K562 (cell line): ENCODE measurements at regions not wholly inside any gene's neighbourhood (a gene's known extent, or its start where the extent isn't known, plus 50 kb on each side); places are given as distances from the start of the nearest gene placed in this dataset.

ENCODE experiments used
- ATAC-seq: fragments of 200-7000 bp; cut with Tn5 transposase; 3 replicates; pipeline ENCODE4 v1.9.1; 2020; ENCODE audit warnings: moderate library complexity
- BruUV-seq: library from RNA; stranded (reverse); fragments of 400-500 nt; replicated peaks from 2 replicates; lab custom pipeline; 2021; lab: Mats Ljungman, UMichigan
- CTCF ChIA-PET: fragments of 300-600 bp; formaldehyde crosslinking; extraction: SDS; loops from one replicate; lab custom pipeline; 2021; ENCODE audit warnings: low intra/inter-chr PET ratio; lab: Yijun Ruan, JAX
- POLR2A ChIA-PET: fragments of 300-600, 350-650 bp; sonication (Branson Sonifier 250); formaldehyde crosslinking; extraction: SDS; loops from one replicate; lab custom pipeline; 2021; ENCODE audit warnings: antibody characterized with exemption, inconsistent platforms; lab: Yijun Ruan, JAX
- DNase-seq, 4 experiments: peaks; one replicate each; pipeline versions ENCODE4 v3.0.0 to v3.0.0-alpha.2; 2011 to 2018; ENCODE audit warnings: low spot score in 3 of 4, mixed read lengths in 3 of 4; ENCODE audit errors: extremely low read depth in 1 of 4
- FAIRE-seq: peaks from 2 replicates; lab custom pipeline; 2011; peaks lifted over from hg19 to GRCh38; lab: Jason Lieb, UNC
- H2AFZ ChIP-seq: 2 replicates; pipeline ENCODE4 v1.6.0; 2011; ENCODE audit warnings: low read depth, low read length, control low read depth, inconsistent platforms
- H3K27ac ChIP-seq: fragments of 200-600 bp; 3 replicates; pipeline ENCODE4 v1.8.0; 2011; ENCODE audit warnings: low read depth, mild to moderate bottlenecking, control low read depth, inconsistent platforms, low read length, moderate library complexity, mixed read lengths; ENCODE audit errors: extremely low read depth
- H3K27me3 ChIP-seq, 2 experiments: fragments of 300-600 bp in 1 of 2; 2 replicates in 1 of 2; 3 replicates in 1 of 2; pipeline versions ENCODE4 v1.6.0 to v1.8.0; 2011; ENCODE audit warnings: inconsistent platforms in 2 of 2, low read length in 2 of 2, mild to moderate bottlenecking in 1 of 2, mixed read lengths in 1 of 2, moderate library complexity in 1 of 2; ENCODE audit not compliant: control insufficient read depth in 2 of 2, insufficient read depth in 2 of 2
- H3K36me3 ChIP-seq: fragments of 300-600 bp; 3 replicates; pipeline ENCODE4 v1.8.0; 2011; ENCODE audit warnings: mild to moderate bottlenecking, low read length, inconsistent platforms; ENCODE audit not compliant: control insufficient read depth, insufficient read depth
- H3K4me1 ChIP-seq, 2 experiments: fragments of 200-600 bp in 1 of 2; replicated peaks in 1 of 2; 2 replicates in 1 of 2; 3 replicates in 1 of 2; pipeline versions ENCODE4 v1.5.1 to v1.8.0; 2011; ENCODE audit warnings: inconsistent platforms in 2 of 2, low read length in 2 of 2, mild to moderate bottlenecking in 1 of 2, mixed read lengths in 1 of 2, moderate library complexity in 1 of 2; ENCODE audit not compliant: control insufficient read depth in 2 of 2, insufficient read depth in 2 of 2
- H3K4me2 ChIP-seq: 2 replicates; pipeline ENCODE4 v1.6.1; 2011; ENCODE audit warnings: low read length, control low read depth, inconsistent platforms, mixed read lengths; ENCODE audit not compliant: insufficient read depth
- H3K4me3 ChIP-seq: fragments of 200-600 bp; sonication (generic), shearing (Covaris generic); 2 replicates; pipeline ENCODE4 v1.5.1; 2016; ENCODE audit warnings: control low read depth, inconsistent platforms
- H3K79me2 ChIP-seq: fragments of 200-600 bp; 3 replicates; pipeline ENCODE4 v1.8.0; 2011; ENCODE audit warnings: low read length, inconsistent platforms; ENCODE audit not compliant: control insufficient read depth, insufficient read depth
- H3K9ac ChIP-seq, 2 experiments: 2 replicates each; pipeline versions ENCODE4 v1.6.0 to v1.6.1; 2011; ENCODE audit warnings: low read depth in 2 of 2, low read length in 2 of 2, control low read depth in 1 of 2, inconsistent platforms in 1 of 2, mild to moderate bottlenecking in 1 of 2, mixed read lengths in 1 of 2; ENCODE audit not compliant: insufficient read depth in 1 of 2
- H3K9me1 ChIP-seq: one replicate; pipeline ENCODE4 v1.6.0; 2011; ENCODE audit warnings: inconsistent platforms, mild to moderate bottlenecking, low read length, moderate library complexity; ENCODE audit not compliant: control insufficient read depth, insufficient read depth
- H3K9me3 ChIP-seq: replicated peaks from 2 replicates; pipeline ENCODE4 v1.5.1; 2011; ENCODE audit warnings: low read depth, low read length, inconsistent platforms; ENCODE audit not compliant: control insufficient read depth, insufficient read depth
- H4K20me1 ChIP-seq: replicated peaks from 2 replicates; pipeline ENCODE4 v1.6.1; 2011; ENCODE audit warnings: low read length, inconsistent platforms, mixed read lengths; ENCODE audit not compliant: control insufficient read depth, insufficient read depth
- ATF7 ChIP-seq: fragments of 450-650 bp; IDR thresholded peaks from 2 replicates; pipeline ENCODE4 v1.7.1; 2014; ENCODE audit warnings: mild to moderate bottlenecking, moderate library complexity
- CC2D1A ChIP-seq: fragments of 450-650 bp; IDR thresholded peaks from 2 replicates; pipeline ENCODE4 v1.6.1; 2017; ENCODE audit warnings: mild to moderate bottlenecking
- CEBPB ChIP-seq: fragments of 450-650 bp; IDR thresholded peaks from 2 replicates; pipeline ENCODE4 v1.6.1; 2016; ENCODE audit warnings: missing genetic modification characterization, missing compliant biosample characterization
- CREB3 ChIP-seq: fragments of 450-650 bp; conservative IDR thresholded peaks from 2 replicates; pipeline ENCODE4 v1.6.1; 2016; ENCODE audit warnings: missing genetic modification characterization, low read depth, mild to moderate bottlenecking, missing compliant biosample characterization, moderate library complexity
- FOXA1 ChIP-seq: fragments of 450-650 bp; IDR thresholded peaks from 2 replicates; pipeline ENCODE4 v1.6.1; 2016; ENCODE audit warnings: mild to moderate bottlenecking, borderline replicate concordance
- FOXM1 ChIP-seq, 2 experiments: fragments of 450-650 bp in 1 of 2; sonication (generic) in 1 of 2; formaldehyde crosslinking in 1 of 2; IDR thresholded peaks; 2 replicates each; pipeline versions ENCODE4 v1.6.1 to v1.9.0; 2017 to 2022; ENCODE audit warnings: low read depth in 2 of 2, mild to moderate bottlenecking in 2 of 2, missing genetic modification reagents in 1 of 2, moderate library complexity in 1 of 2
- HMGN3 ChIP-seq: IDR thresholded peaks from 2 replicates; pipeline ENCODE4 v1.6.1; 2011; ENCODE audit warnings: borderline replicate concordance, low read depth, mild to moderate bottlenecking, mixed read lengths, low read length; ENCODE audit not compliant: insufficient read length; ENCODE audit errors: extremely low read depth
- KDM5B ChIP-seq: fragments of 200-600 bp; sonication (generic); IDR thresholded peaks from 2 replicates; pipeline ENCODE4 v1.6.1; 2012; ENCODE audit warnings: low read depth, mild to moderate bottlenecking, moderate library complexity, low read length, control low read depth, inconsistent platforms; ENCODE audit not compliant: insufficient replicate concordance
- MAFF ChIP-seq: IDR thresholded peaks from 2 replicates; pipeline ENCODE4 v1.6.1; 2012; ENCODE audit warnings: low read length, improper control_type of control experiment
- MYNN ChIP-seq, 2 experiments: sonication (generic); formaldehyde crosslinking in 1 of 2; IDR thresholded peaks; 2 replicates each; pipeline versions ENCODE4 v1.5.0 to v1.6.1; 2016 to 2020; ENCODE audit warnings: antibody characterized with exemption in 1 of 2, missing genetic modification reagents in 1 of 2
- NR4A1 ChIP-seq, 2 experiments: fragments of 250-450 bp in 1 of 2; fragments of 450-650 bp in 1 of 2; sonication (Bioruptor Pico) in 1 of 2; IDR thresholded peaks; 2 replicates each; pipeline versions ENCODE4 v1.4.0 to v1.6.1; 2016 to 2020; ENCODE audit warnings: mild to moderate bottlenecking in 2 of 2, missing compliant biosample characterization in 1 of 2, missing genetic modification characterization in 1 of 2, moderate library complexity in 1 of 2
- PPARD ChIP-seq: fragments of 250-450 bp; sonication (Bioruptor Pico); IDR thresholded peaks from 2 replicates; pipeline ENCODE4 v1.8.0; 2022; ENCODE audit warnings: inconsistent platforms, mild to moderate bottlenecking, moderate library complexity
- SMARCC2 ChIP-seq: fragments of 450-650 bp; IDR thresholded peaks from 2 replicates; pipeline ENCODE4 v1.6.1; 2017; ENCODE audit warnings: antibody characterized with exemption, moderate library complexity, mild to moderate bottlenecking, low read depth
- TSC22D4 ChIP-seq: fragments of 450-650 bp; IDR thresholded peaks from 2 replicates; pipeline ENCODE4 v1.6.1; 2016; ENCODE audit warnings: missing genetic modification characterization, missing biosample characterization, control low read depth
- ZNF121 ChIP-seq: sonication (generic); formaldehyde crosslinking; conservative IDR thresholded peaks from 2 replicates; pipeline ENCODE4 v1.8.0; 2022; ENCODE audit warnings: missing genetic modification reagents
- ZNF184 ChIP-seq: sonication (generic); formaldehyde crosslinking; IDR thresholded peaks from 2 replicates; pipeline ENCODE4 v1.5.0; 2020; ENCODE audit warnings: missing genetic modification reagents
- ZNF586 ChIP-seq: fragments of 450-650 bp; formaldehyde crosslinking; conservative IDR thresholded peaks from 2 replicates; pipeline ENCODE4 v1.4.0; 2020; ENCODE audit warnings: mild to moderate bottlenecking, moderate library complexity
- WGBS: fragments of 100-300 bp; shearing (Covaris generic); methylation state at CpG from one replicate; pipeline ENCODE4 v1.1.6; 2016; ENCODE audit warnings: low coverage, mixed read lengths; ENCODE audit not compliant: insufficient coverage; ENCODE audit errors: missing lambda C conversion rate; 5-methylcytosine and 5-hydroxymethylcytosine counted together
- in situ Hi-C: fragments of 300-500 bp; cut with MboI; formaldehyde crosslinking; loops from 4 replicates; pipeline ENCODE4 v1.15.0; 2018; ENCODE audit warnings: inconsistent platforms, mixed read lengths
- intact Hi-C: fragments of 100-400 bp; cut with micrococcal nuclease; formaldehyde crosslinking; loops from 2 replicates; pipeline ENCODE4 v1.14.2; 2022
- TF ChIP-seq, protein P1 (sequence below), 2 experiments: fragments of 450-650 bp in 1 of 2; sonication (generic) in 1 of 2; formaldehyde crosslinking in 1 of 2; IDR thresholded peaks in 1 of 2; conservative IDR thresholded peaks in 1 of 2; 2 replicates each; pipeline versions ENCODE4 v1.6.1 to v1.8.1; 2016 to 2023; ENCODE audit warnings: mild to moderate bottlenecking in 2 of 2, moderate library complexity in 2 of 2, inconsistent platforms in 1 of 2, missing genetic modification reagents in 1 of 2
- TF ChIP-seq, protein P2 (sequence below), 2 experiments: fragments of 450-650 bp; conservative IDR thresholded peaks; 2 replicates each; pipeline ENCODE4 v1.6.1; 2017; ENCODE audit warnings: mild to moderate bottlenecking in 2 of 2, moderate library complexity in 2 of 2

GRCh38 chrX:42089031-42089430 is 165.7 kb upstream of the CASK start:
- no peaks in the 10 kb centered on the region for H3K9me1 ChIP-seq
- intact Hi-C loops, result no loop called here
- POLR2A ChIA-PET, result no interaction called here
- no peak overlapping the region for H3K4me2 ChIP-seq
- H3K79me2 ChIP-seq, result no peaks in the 10 kb centered on the region
- no peak overlapping the region for H3K9ac ChIP-seq
- no peak for TF ChIP-seq MAFF
- no peak for TF ChIP-seq MYNN (IDR thresholded peaks at IDR 0.05)
- TF ChIP-seq MYNN (CRISPR knock-in tag; IDR thresholded peaks at IDR 0.05), result no peak
- TF ChIP-seq FOXA1, result no peak
- TF ChIP-seq PPARD (CRISPR knock-in tag), result no peak
- TF ChIP-seq ATF7, result no peak
- TF ChIP-seq HMGN3, result no peak
- no peak for TF ChIP-seq FOXM1 (IDR thresholded peaks at IDR 0.05; ENCODE audit: low read depth)
- TF ChIP-seq FOXM1 (CRISPR knock-in tag; IDR thresholded peaks at IDR 0.05; ENCODE audit: low read depth), result no peak
- no peak for TF ChIP-seq TSC22D4
- TF ChIP-seq KDM5B, result no peak
- TF ChIP-seq CEBPB (tag), result no peak
- TF ChIP-seq, protein P1, sequence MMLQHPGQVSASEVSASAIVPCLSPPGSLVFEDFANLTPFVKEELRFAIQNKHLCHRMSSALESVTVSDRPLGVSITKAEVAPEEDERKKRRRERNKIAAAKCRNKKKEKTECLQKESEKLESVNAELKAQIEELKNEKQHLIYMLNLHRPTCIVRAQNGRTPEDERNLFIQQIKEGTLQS (IDR thresholded peaks at IDR 0.05), result no peak
- TF ChIP-seq, protein P1 (CRISPR knock-in tag; conservative IDR thresholded peaks at IDR 0.05), result no peak
- no peak for TF ChIP-seq SMARCC2
- TF ChIP-seq ZNF586 (CRISPR knock-in tag), result no peak
- TF ChIP-seq NR4A1 (CRISPR knock-in tag; IDR thresholded peaks at IDR 0.05), result no peak
- TF ChIP-seq NR4A1 (tag; IDR thresholded peaks at IDR 0.05), result no peak
- no peak for TF ChIP-seq ZNF121 (CRISPR knock-in tag)
- TF ChIP-seq CREB3 (tag), result no peak
- TF ChIP-seq, protein P2, sequence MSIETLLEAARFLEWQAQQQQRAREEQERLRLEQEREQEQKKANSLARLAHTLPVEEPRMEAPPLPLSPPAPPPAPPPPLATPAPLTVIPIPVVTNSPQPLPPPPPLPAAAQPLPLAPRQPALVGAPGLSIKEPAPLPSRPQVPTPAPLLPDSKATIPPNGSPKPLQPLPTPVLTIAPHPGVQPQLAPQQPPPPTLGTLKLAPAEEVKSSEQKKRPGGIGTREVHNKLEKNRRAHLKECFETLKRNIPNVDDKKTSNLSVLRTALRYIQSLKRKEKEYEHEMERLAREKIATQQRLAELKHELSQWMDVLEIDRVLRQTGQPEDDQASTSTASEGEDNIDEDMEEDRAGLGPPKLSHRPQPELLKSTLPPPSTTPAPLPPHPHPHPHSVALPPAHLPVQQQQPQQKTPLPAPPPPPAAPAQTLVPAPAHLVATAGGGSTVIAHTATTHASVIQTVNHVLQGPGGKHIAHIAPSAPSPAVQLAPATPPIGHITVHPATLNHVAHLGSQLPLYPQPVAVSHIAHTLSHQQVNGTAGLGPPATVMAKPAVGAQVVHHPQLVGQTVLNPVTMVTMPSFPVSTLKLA (conservative IDR thresholded peaks at IDR 0.05), result no peak
- TF ChIP-seq ZNF184 (CRISPR knock-in tag), result no peak
- no peak for TF ChIP-seq CC2D1A
- TF ChIP-seq, all 486 proteins: peak for 0
- in situ Hi-C loops, result no loop called here
- no peaks in the 10 kb centered on the region for H3K27me3 ChIP-seq
- no peak overlapping the region for H2AFZ ChIP-seq
- no peaks in the 10 kb centered on the region for H3K36me3 ChIP-seq
- no TSS peak for BruUV-seq
- FAIRE-seq (no peak), ATAC-seq (no peak), DNase-seq (no peak)
- H3K27ac ChIP-seq, result no peak overlapping the region
- H4K20me1 ChIP-seq, result no peaks in the 10 kb centered on the region
- H3K4me1 ChIP-seq, result no peaks in the 10 kb centered on the region
- CTCF ChIA-PET, result no interaction called here
- no peak overlapping the region for H3K4me3 ChIP-seq
- WGBS, result 0% methylated on average over 5 of the region's 5 CpGs
- H3K9me3 ChIP-seq, result no peaks in the 10 kb centered on the region
